ENCODE measurements at regions not wholly inside any gene's neighbourhood (a gene's known extent, or its start where the extent isn't known, plus 50 kb on each side); places are given as distances from the start of the nearest gene placed in this dataset.

- no peak for ATAC-seq
- TF ChIP-seq CREB5 (CRISPR knock-in tag; IDR thresholded peaks at IDR 0.05; ENCODE audit: low read depth) (no peak), OSR1 (CRISPR knock-in tag; IDR thresholded peaks at IDR 0.05) (no peak), RARB (CRISPR knock-in tag; IDR thresholded peaks at IDR 0.05) (no peak), PATZ1 (CRISPR knock-in tag; IDR thresholded peaks at IDR 0.05; ENCODE audit: borderline replicate concordance) (no peak), ZFP3 (CRISPR knock-in tag; IDR thresholded peaks at IDR 0.05) (no peak), BACH2 (CRISPR knock-in tag; IDR thresholded peaks at IDR 0.05; ENCODE audit: borderline replicate concordance) (no peak), ZNF70 (CRISPR knock-in tag; IDR thresholded peaks at IDR 0.05) (no peak)
These were observed 71.6 kb upstream of the LGSN start for GRCh38 chr6:63391203-63391970.

- no peak for TF ChIP-seq ARNTL (CRISPR knock-in tag; IDR thresholded peaks at IDR 0.05; ENCODE audit: borderline replicate concordance, low read depth)
- no peak for TF ChIP-seq TOX (CRISPR knock-in tag; IDR thresholded peaks at IDR 0.05; ENCODE audit: borderline replicate concordance)
- no peak for TF ChIP-seq ESRRG (CRISPR knock-in tag; IDR thresholded peaks at IDR 0.05)
- TF ChIP-seq GLIS3 (CRISPR knock-in tag; IDR thresholded peaks at IDR 0.05) = no peak
- no peak for TF ChIP-seq POU6F1 (CRISPR knock-in tag; IDR thresholded peaks at IDR 0.05; ENCODE audit: borderline replicate concordance, low read depth)
- no peak for TF ChIP-seq ZFP30 (CRISPR knock-in tag; IDR thresholded peaks at IDR 0.05)
- TF ChIP-seq ZNF8 (CRISPR knock-in tag; IDR thresholded peaks at IDR 0.05) = no peak
- no peak for TF ChIP-seq ZNF70 (CRISPR knock-in tag; IDR thresholded peaks at IDR 0.05)
- no peak for TF ChIP-seq CREB5 (CRISPR knock-in tag; IDR thresholded peaks at IDR 0.05; ENCODE audit: low read depth)
- TF ChIP-seq ZFP3 (CRISPR knock-in tag; IDR thresholded peaks at IDR 0.05) = no peak
- TF ChIP-seq TSHZ2 (CRISPR knock-in tag; IDR thresholded peaks at IDR 0.05) = no peak
- no peak for TF ChIP-seq CSDC2 (CRISPR knock-in tag; IDR thresholded peaks at IDR 0.05)
- TF ChIP-seq SNAI2 (CRISPR knock-in tag; IDR thresholded peaks at IDR 0.05) = no peak
- no peak for TF ChIP-seq ISL1 (CRISPR knock-in tag; IDR thresholded peaks at IDR 0.05)
- no peak for TF ChIP-seq RARB (CRISPR knock-in tag; IDR thresholded peaks at IDR 0.05)
- TF ChIP-seq BACH2 (CRISPR knock-in tag; IDR thresholded peaks at IDR 0.05; ENCODE audit: borderline replicate concordance) = no peak
These were observed 72.4 kb upstream of the LGSN start for GRCh38 chr6:63392092-63392724.

GRCh38 chr6:63394656-63395308, 75.0 kb upstream of the LGSN start:
- ATAC-seq = no peak
- TF ChIP-seq ESRRG (CRISPR knock-in tag; IDR thresholded peaks at IDR 0.05) = no peak
- no peak for TF ChIP-seq PATZ1 (CRISPR knock-in tag; IDR thresholded peaks at IDR 0.05; ENCODE audit: borderline replicate concordance)
- no peak for TF ChIP-seq SNAI2 (CRISPR knock-in tag; IDR thresholded peaks at IDR 0.05)
- no peak for TF ChIP-seq CSRNP3 (CRISPR knock-in tag; IDR thresholded peaks at IDR 0.05)
- TF ChIP-seq TSHZ2 (CRISPR knock-in tag; IDR thresholded peaks at IDR 0.05) = no peak

More at GRCh38 chr6:63392092-63392724, 72.4 kb upstream of the LGSN start:
- ATAC-seq = no peak
